ENCODE measurements at regions not wholly inside any gene's neighbourhood (a gene's known extent, or its start where the extent isn't known, plus 50 kb on each side); places are given as distances from the start of the nearest gene placed in this dataset.
"Not testable (repeated sequence)": the region's sequence is repeated elsewhere in the genome, so short reads cannot be mapped to it uniquely, and the experiment has no call there.

DNA sequence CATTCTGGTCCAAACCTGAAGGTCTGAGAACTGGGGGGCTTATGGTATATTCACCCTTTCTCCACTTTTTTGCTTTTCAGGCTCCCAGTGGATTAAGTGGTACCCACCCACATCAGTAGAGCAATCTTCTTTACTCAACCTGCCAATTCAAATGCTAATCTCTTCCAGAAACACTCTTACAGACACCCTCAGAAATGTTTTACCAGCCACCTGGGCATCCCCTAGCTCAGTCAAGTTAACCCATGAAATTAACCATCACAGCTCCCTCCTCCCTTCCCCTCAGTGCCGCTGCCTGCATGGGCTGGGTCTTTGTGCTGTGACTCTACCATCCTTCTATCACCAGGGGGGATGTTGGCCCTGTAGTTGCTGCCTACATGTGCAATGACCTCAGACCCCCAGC lies 398.7 kb downstream of the BUD13 start:
- ChIA-PET CTCF (interaction anchor here (0.6 kb wide), 1 partner anchor 26 kb away, joined by 4 read pairs; no protein-coding TSS in a partner anchor), POLR2A (ENCODE audit: low non-redundant PET) (no interaction called here)
- no peak overlapping the region for H3K27ac ChIP-seq

DNA sequence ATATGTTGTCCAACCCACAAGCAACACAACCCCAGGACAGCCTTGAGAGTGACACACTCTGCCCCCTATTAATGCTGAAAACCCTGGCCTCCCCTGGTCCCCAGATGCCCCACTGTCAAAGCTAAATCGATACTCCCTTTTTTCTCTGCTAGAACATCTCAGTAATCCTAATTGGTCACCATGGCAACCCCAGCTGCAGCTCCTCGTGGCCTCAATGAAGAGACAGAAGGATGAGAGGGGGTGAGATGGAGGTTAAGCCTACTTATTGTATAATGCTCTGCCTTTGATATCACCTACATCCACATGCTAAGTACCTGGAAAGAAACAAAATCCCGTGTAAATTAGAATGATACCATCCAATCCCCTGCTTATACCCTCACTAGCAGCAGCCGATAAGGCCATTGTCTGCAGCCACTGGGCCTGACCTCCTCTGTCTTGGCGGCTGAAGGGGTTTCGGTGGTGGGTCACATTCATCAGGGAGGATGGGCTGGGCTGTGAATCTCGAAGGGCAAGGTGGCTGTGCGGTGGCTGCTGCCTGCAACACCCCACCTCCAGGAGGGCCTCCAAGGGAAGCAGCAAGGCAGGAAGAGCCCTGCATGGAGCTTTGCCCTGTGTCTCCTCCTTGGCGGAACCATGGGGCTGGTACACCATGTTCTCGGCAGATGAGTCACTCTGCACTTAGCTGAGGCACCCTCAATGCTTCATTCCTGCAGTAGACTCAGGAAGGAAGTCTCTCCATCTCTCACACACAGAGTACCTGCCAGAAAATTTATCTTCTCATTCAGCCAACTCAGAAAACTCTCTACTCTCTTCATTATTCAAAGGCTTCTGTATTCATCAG lies 399.5 kb downstream of the BUD13 start:
- ChIA-PET POLR2A (ENCODE audit: low non-redundant PET) (no interaction called here), CTCF (no interaction called here)
- DNase-seq (ENCODE audit: low spot score): no peak
- TF ChIP-seq, protein P1, sequence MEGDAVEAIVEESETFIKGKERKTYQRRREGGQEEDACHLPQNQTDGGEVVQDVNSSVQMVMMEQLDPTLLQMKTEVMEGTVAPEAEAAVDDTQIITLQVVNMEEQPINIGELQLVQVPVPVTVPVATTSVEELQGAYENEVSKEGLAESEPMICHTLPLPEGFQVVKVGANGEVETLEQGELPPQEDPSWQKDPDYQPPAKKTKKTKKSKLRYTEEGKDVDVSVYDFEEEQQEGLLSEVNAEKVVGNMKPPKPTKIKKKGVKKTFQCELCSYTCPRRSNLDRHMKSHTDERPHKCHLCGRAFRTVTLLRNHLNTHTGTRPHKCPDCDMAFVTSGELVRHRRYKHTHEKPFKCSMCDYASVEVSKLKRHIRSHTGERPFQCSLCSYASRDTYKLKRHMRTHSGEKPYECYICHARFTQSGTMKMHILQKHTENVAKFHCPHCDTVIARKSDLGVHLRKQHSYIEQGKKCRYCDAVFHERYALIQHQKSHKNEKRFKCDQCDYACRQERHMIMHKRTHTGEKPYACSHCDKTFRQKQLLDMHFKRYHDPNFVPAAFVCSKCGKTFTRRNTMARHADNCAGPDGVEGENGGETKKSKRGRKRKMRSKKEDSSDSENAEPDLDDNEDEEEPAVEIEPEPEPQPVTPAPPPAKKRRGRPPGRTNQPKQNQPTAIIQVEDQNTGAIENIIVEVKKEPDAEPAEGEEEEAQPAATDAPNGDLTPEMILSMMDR (conservative IDR thresholded peaks at IDR 0.05; ENCODE audit: low read depth): no peak
- H3K27ac ChIP-seq: no peak overlapping the region

More for the DNA sequence above, 398.7 kb downstream of the BUD13 start:
- no peak for DNase-seq (ENCODE audit: low spot score)
- TF ChIP-seq, protein P1 (conservative IDR thresholded peaks at IDR 0.05; ENCODE audit: low read depth): no peak

DNA sequence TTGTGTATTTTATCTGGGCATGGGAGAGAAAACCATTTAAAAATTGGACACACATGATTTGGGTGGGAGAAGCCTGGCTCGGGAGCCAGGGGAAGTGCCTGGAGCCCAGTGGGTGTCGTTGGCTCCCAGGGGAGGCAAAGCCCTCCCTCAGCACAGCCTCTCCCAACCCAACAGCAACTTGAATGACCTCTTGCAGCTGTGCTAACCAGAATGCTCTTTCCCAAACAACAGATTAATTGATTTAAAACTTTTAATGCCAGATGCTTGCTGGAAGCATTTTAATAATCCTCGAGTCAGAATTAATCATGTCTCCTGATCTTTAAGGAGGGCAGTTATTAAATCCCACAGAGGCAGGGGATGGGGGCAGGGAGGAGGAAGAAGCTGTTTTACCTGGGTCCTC lies 401.6 kb downstream of the BUD13 start:
- ChIA-PET CTCF (interaction anchor here (0.8 kb wide), 1 partner anchor 13 kb away, joined by 3 read pairs; no protein-coding TSS in a partner anchor), POLR2A (ENCODE audit: low non-redundant PET) (no interaction called here)
- DNase-seq (ENCODE audit: low spot score): no peak
- TF ChIP-seq, protein P1 (conservative IDR thresholded peaks at IDR 0.05; ENCODE audit: low read depth): no peak
- no peak overlapping the region for H3K27ac ChIP-seq

DNA sequence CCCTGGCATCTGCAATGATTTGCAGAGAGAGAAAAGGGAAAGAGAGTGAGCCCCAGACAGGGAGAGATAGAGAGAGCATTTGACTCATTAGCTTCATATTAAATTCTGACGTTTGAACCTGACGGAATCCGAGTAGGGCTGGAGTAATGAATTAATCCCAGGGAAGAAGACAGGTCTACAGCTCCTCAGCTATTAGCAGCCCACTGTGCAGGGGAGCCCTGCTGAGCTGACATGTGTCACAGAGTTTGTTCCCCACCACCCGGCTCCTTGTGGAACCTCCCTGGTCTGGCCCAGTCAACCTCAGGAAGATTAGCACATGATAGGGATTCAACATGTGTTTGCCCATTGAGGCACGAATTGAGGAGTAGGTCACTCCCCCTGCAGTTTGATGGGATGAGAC lies 404.0 kb downstream of the BUD13 start:
- no peak for DNase-seq (ENCODE audit: low spot score)
- TF ChIP-seq, protein P1 (conservative IDR thresholded peaks at IDR 0.05; ENCODE audit: low read depth): no peak
- H3K27ac ChIP-seq: no peak overlapping the region
- ChIA-PET CTCF (no interaction called here), POLR2A (ENCODE audit: low non-redundant PET) (no interaction called here)

DNA sequence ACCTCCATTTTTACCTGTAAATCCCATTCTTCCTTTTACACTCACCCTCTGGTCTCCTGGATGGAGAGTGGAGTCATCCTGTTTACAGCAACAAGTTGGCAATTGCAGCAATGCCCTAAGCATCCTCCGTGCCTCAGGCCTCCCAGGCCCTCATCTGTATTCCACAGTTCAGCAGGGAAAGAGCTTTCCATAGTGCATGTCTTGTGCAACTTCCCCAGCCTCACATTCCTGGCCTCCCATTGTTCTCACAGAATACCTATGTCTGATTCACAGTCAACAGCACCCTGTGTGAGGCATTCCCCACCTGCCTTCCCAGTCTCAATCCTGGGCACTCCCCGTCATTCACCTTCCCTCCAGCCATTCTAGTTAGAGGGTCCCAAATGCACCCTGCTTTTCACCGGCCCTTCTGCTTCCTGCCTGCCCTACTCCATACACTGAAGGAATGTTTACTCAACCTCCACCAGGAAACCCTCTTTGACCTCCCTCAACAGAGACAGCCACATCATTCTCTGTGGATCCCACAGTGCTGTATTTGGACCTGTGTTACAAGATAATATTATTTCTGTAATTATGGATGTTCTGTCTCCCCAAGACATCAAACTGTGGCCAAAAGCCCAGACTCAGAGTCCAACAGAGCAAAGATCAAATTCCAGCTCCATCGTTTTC lies 405.7 kb downstream of the BUD13 start:
- H3K27ac ChIP-seq: no peak overlapping the region
- TF ChIP-seq, protein P1 (conservative IDR thresholded peaks at IDR 0.05; ENCODE audit: low read depth): no peak
- DNase-seq (ENCODE audit: low spot score): peak; percentile 46
- ChIA-PET POLR2A (ENCODE audit: low non-redundant PET) (no interaction called here), CTCF (interaction anchor here (0.6 to 0.7 kb wide), 2 partner anchors 10 to 47 kb away, joined by 3 read pairs; no protein-coding TSS in a partner anchor)

DNA sequence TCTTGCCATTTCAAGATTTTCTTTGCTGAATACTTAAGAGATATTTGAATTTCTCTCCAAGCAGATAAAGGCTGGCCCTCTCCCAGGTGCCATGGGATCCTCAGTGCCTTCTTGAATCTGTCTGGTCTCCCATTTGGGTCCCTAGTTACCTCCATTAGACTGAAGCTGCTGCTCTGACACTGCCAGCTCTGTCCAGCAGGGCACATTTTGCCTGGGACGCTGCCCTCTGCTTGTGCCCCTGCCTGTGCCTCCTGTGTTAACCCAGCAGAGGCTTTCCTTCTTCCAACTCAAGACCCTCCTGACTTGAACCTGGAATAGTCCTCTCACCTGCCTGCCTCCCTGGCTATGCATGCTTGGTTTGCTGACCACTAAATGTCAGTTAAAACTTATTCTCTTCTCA lies 406.3 kb downstream of the BUD13 start:
- H3K27ac ChIP-seq: no peak overlapping the region
- POLR2A ChIA-PET (ENCODE audit: low non-redundant PET): no interaction called here
- TF ChIP-seq, protein P1 (conservative IDR thresholded peaks at IDR 0.05; ENCODE audit: low read depth): no peak
- DNase-seq (ENCODE audit: low spot score): no peak
- CTCF ChIA-PET: no interaction called here

DNA sequence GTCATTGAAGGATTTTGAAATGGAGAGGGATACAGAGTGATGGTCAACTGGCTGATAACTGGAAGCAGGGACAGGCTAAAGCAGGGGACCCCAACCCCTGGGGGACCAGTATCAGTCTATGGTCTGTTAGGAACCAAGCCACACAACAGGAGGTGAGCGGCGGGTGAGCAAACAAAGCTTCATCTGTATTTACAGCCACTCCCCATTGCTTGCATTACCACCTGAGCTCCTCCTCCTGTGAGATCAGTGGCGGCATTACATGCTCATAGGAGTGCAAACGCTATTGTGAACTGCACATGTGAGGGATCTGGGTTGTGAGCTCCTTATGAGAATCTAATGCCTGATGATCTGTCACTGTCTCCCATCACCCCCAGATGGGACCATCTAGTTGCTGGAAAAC lies 407.9 kb downstream of the BUD13 start:
- POLR2A ChIA-PET (ENCODE audit: low non-redundant PET); CTCF ChIA-PET; H3K27ac ChIP-seq; DNase-seq (ENCODE audit: low spot score): not testable (repeated sequence)
